ENCODE measurements at regions not wholly inside any gene's neighbourhood (a gene's known extent, or its start where the extent isn't known, plus 50 kb on each side); places are given as distances from the start of the nearest gene placed in this dataset.

DNA sequence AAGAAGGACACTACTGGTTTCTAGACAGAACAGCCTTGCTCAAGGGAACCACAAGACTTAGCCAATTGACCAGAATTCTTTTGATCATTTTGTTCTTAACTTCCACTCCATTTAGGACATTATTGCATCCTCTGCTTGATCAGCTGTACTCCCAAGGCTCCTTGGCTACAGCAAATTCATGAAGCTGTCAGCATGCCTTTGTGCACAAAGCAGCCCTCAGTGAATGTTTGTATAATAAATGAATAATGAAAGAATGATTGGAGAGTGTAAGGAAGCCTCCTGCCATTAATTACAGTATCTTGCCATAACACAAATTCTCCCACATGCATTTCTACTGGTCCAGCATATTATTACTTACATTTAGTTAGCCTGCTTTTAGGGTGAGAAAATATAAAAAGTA lies 449.6 kb downstream of the SLCO4C1 start:
- H3K4me2 ChIP-seq (ENCODE audit: low read length), result no peak overlapping the region
- H4K20me1 ChIP-seq (ENCODE audit: insufficient read depth), result no peaks in the 10 kb centered on the region
- no peak overlapping the region for H3K4me3 ChIP-seq (ENCODE audit: low read length)

DNA sequence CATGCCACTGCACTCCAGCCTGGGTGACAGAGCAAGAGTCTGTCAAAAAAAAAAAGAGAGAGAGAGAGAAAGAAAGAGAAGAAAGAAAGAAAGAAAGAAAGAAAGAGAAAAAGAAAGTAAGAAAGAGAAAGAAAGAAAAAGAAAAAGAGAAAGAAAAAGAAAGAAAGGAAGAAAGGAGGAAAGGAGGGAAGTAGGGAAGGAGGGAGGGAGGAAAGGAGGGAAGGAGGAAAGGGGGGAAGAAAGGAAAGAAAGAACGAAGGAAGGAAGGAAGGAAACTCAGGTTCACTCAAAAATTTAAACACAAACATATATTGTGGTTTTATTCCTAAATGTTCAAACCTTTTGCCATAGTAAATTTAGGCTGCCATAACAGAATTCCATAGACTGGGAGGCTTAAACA lies 453.0 kb downstream of the SLCO4C1 start:
- Histone ChIP-seq H3F3A (ENCODE audit: insufficient read depth, low read length, poor library complexity, severe bottlenecking) (no peaks in the 10 kb centered on the region), H3K27me3 (ENCODE audit: insufficient read depth, low read depth, low read length) (no peaks in the 10 kb centered on the region), H2AFZ (ENCODE audit: low read depth, low read length) (no peak overlapping the region), H3K4me2 (ENCODE audit: low read length) (no peak overlapping the region), H3K36me3 (ENCODE audit: insufficient read depth, low read length) (no peaks in the 10 kb centered on the region), H3K9me2 (ENCODE audit: insufficient read depth, low read length) (no peaks in the 10 kb centered on the region), H3K4me3 (ENCODE audit: low read length) (no peak overlapping the region), H3K27ac (ENCODE audit: low read length) (no peak overlapping the region), H4K20me1 (ENCODE audit: insufficient read depth) (no peaks in the 10 kb centered on the region), H3K79me2 (replicated peaks; ENCODE audit: insufficient read depth, low read length) (no peaks in the 10 kb centered on the region), H3K9me3 (ENCODE audit: low read length) (no peaks in the 10 kb centered on the region), H3K9ac (ENCODE audit: low read length) (no peak overlapping the region)
- TF ChIP-seq TAF1 (IDR thresholded peaks at IDR 0.05; ENCODE audit: low read depth) (no peak), MXI1 (conservative IDR thresholded peaks at IDR 0.05; ENCODE audit: poor library complexity, severe bottlenecking) (no peak), POLR2AphosphoS5 (IDR thresholded peaks at IDR 0.05) (no peak), EZH2 (IDR thresholded peaks at IDR 0.05; ENCODE audit: borderline replicate concordance, insufficient read depth, low read length, poor library complexity, severe bottlenecking) (no peak), CTCF (IDR thresholded peaks at IDR 0.05; ENCODE audit: poor library complexity, severe bottlenecking) (no peak), EP300 (conservative IDR thresholded peaks at IDR 0.05; ENCODE audit: poor library complexity, severe bottlenecking) (no peak), SMC3 (conservative IDR thresholded peaks at IDR 0.05; ENCODE audit: poor library complexity) (no peak), RAD21 (conservative IDR thresholded peaks at IDR 0.05) (no peak)
- TF ChIP-seq, protein P1, sequence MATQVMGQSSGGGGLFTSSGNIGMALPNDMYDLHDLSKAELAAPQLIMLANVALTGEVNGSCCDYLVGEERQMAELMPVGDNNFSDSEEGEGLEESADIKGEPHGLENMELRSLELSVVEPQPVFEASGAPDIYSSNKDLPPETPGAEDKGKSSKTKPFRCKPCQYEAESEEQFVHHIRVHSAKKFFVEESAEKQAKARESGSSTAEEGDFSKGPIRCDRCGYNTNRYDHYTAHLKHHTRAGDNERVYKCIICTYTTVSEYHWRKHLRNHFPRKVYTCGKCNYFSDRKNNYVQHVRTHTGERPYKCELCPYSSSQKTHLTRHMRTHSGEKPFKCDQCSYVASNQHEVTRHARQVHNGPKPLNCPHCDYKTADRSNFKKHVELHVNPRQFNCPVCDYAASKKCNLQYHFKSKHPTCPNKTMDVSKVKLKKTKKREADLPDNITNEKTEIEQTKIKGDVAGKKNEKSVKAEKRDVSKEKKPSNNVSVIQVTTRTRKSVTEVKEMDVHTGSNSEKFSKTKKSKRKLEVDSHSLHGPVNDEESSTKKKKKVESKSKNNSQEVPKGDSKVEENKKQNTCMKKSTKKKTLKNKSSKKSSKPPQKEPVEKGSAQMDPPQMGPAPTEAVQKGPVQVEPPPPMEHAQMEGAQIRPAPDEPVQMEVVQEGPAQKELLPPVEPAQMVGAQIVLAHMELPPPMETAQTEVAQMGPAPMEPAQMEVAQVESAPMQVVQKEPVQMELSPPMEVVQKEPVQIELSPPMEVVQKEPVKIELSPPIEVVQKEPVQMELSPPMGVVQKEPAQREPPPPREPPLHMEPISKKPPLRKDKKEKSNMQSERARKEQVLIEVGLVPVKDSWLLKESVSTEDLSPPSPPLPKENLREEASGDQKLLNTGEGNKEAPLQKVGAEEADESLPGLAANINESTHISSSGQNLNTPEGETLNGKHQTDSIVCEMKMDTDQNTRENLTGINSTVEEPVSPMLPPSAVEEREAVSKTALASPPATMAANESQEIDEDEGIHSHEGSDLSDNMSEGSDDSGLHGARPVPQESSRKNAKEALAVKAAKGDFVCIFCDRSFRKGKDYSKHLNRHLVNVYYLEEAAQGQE (IDR thresholded peaks at IDR 0.05; ENCODE audit: borderline replicate concordance), result no peak

More for the DNA sequence above, 449.6 kb downstream of the SLCO4C1 start:
- Histone ChIP-seq H3K9me3 (ENCODE audit: low read length) (no peaks in the 10 kb centered on the region), H3F3A (ENCODE audit: insufficient read depth, low read length, poor library complexity, severe bottlenecking) (no peaks in the 10 kb centered on the region), H3K9me2 (ENCODE audit: insufficient read depth, low read length) (no peaks in the 10 kb centered on the region), H3K27ac (ENCODE audit: low read length) (no peak overlapping the region), H2AFZ (ENCODE audit: low read depth, low read length) (no peak overlapping the region), H3K79me2 (replicated peaks; ENCODE audit: insufficient read depth, low read length) (no peaks in the 10 kb centered on the region), H3K9ac (ENCODE audit: low read length) (no peak overlapping the region), H3K27me3 (ENCODE audit: insufficient read depth, low read depth, low read length) (no peaks in the 10 kb centered on the region), H3K36me3 (ENCODE audit: insufficient read depth, low read length) (no peaks in the 10 kb centered on the region)
- no peak for TF ChIP-seq CTCF (IDR thresholded peaks at IDR 0.05; ENCODE audit: poor library complexity, severe bottlenecking)
- no peak for TF ChIP-seq MXI1 (conservative IDR thresholded peaks at IDR 0.05; ENCODE audit: poor library complexity, severe bottlenecking)
- TF ChIP-seq EP300 (conservative IDR thresholded peaks at IDR 0.05; ENCODE audit: poor library complexity, severe bottlenecking), result no peak
- no peak for TF ChIP-seq EZH2 (IDR thresholded peaks at IDR 0.05; ENCODE audit: borderline replicate concordance, insufficient read depth, low read length, poor library complexity, severe bottlenecking)
